NCI-H146 (cell line): ENCODE measurements at regions not wholly inside any gene's neighbourhood (a gene's known extent, or its start where the extent isn't known, plus 50 kb on each side); places are given as distances from the start of the nearest gene placed in this dataset.
A peak's percentile ranks its signal among the peaks of the same experiment; 100 is the strongest.

ENCODE experiments used
- DNase-seq: peaks from one replicate; lab custom pipeline; 2025; lab: John Stamatoyannopoulos, UW

GRCh38 chr13:99892866-99893504, 78.6 kb downstream of the ZIC5 start:
- DNase-seq, result no peak

DNA sequence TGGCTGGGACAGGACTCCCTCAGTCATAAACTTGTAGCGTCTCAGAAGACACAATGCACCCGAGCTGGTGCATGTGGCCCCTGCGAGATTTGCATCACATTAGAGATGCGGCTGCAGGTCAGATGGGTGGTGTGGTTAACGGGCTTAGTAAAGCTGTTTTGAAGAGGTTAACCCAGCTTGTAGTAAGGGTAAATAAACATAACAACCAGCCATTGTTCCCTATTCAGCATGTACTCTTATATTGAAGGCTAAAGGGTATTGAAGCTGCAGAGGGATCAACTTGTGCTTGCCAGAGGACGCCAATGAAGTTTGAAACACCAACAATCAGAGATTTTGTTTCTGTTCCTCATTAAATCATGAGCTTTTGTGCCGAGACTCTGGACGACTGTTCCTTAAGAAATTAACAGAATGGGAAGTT, 79.4 kb downstream of the ZIC5 start:
- DNase-seq, result no peak

DNA sequence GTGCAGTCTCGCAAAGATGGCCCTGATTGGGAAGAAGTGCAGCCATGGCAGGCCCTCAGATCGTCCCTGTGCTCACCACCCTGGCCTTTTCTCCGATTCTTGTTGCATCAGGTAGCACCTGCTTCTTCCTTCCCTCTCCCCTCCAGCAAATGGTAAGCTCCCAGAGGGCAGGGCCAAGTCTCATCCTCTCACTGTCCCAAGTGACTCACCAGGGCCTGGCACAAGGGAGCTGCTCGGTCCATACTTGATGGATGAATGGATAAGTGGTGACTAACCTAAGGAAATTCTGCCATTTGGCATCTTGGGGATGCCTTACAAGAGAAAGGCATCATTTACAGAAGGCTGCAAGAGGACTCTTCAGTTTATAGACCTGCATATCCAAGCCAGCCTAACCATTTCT, 84.9 kb downstream of the ZIC5 start:
- no peak for DNase-seq

DNA sequence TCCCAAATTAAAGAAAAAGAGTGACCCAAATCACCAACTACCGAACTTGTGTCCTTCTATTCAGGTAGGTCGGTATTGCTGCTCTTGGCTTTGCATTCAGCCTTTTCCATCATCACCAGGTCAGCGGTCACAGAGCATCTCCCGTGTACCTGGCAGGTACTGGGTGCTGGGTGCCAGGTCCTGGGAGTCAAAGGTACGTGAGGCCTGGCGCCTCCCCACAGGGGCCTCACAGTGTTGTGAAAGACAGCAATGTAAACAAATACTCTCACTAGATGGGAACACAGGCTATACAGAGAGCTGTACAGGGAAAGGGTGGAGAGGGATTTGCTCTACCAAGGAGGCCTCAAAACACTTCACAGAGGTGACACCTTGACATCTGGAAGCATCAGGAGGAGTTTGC, 86.7 kb downstream of the ZIC5 start:
- DNase-seq, result no peak

GRCh38 chr13:99883805-99884204, 87.8 kb downstream of the ZIC5 start:
- DNase-seq, result no peak

- DNase-seq, result no peak
Observed at GRCh38 chr13:99878921-99879610, 92.5 kb downstream of the ZIC5 start.

- DNase-seq, result no peak
Observed at GRCh38 chr13:99876651-99877050, 94.9 kb downstream of the ZIC5 start.

DNA sequence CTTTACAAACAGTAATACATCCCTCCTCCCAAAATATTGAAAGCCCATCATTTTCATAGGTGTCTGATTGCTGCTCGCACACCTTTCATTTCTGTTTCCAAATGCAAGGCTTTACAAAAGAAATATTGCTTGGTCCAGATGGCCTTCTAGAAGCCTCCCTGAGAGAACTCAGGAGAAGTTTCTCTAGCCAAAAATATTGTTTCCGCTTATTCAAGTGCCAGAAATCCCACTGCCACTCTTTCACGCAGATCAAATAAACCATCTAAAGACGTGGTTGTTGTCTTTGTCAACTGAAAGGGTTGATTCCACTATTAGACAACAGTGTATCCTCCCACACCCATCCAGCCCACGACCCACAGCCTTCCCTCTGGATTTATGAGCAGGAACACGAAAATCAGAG, 96.2 kb downstream of the ZIC5 start:
- DNase-seq, result no peak

- no peak for DNase-seq
Observed at GRCh38 chr13:99873832-99874430, 97.6 kb downstream of the ZIC5 start.

DNA sequence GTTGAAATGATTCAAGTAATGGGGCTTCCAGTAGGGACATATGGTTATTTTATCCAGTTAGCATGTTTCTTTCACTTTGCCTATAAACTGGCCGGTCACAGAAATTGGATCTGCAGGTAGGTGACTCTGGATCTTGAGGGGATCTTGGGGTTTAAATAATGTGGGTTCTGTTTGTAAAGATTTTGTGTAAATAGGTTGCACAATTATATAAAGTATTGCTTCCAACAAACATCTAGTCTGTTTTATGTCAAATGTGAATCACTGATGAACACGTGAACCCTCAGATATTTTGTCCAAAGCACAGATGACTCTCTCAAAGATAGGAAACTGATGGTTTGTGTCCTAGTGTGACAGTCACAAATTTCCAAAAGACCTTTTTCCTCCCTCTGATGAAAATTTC, 98.4 kb downstream of the ZIC5 start:
- no peak for DNase-seq

DNA sequence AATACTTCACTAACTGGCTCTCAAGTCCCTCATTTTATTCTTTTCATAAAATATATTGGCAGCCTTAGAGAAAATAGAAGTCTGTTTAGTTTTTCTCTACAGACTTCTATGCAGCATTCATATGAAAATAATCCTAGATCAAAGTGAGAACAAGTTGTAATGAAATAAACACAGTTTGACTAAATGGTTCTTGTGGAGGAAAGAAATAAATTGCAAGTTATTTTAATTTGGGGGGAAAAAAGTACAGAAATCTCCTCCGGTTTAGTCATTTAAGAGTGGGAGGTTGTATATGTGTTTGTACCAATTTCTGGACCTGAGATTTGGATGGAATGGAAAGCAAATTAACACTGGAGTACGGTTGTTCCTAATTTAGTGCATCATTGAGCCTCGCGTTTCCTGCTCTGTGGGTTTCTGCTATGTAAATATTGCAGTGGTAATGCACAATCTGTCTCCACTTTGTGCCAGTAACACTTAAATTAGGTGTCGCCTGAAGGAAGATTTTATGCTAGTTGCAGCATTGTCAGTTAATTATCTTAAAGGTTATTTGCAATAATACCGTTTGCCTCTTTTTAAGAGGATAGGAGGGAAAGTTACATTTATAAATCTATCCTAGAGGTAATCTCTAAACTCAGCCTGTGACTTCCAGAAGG, 100.2 kb downstream of the ZIC5 start:
- DNase-seq, result peak; percentile 85

DNA sequence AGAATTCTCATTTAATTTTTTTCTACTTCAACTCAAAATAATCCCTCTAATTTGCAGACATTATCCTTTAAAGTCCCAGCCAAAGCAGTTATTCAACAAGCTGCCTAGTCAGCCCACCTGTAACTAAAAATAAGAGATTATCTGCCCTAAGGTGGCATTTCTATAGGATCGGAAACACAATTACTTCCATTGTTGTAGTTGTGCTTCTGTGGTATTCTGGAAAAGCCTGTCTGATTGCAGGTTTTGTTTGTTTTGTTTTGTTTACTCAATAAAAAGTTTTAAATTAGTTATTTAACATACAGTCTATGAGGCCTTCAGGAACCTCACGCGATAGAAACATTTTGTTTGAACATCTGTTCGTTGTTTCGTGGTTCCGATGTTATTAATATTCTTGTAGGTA, 101.0 kb downstream of the ZIC5 start:
- peak; percentile 90 for DNase-seq

GRCh38 chr13:99869830-99870229, 101.7 kb downstream of the ZIC5 start:
- DNase-seq, result no peak

GRCh38 chr13:99868767-99869166, 102.8 kb downstream of the ZIC5 start:
- DNase-seq, result no peak

DNA sequence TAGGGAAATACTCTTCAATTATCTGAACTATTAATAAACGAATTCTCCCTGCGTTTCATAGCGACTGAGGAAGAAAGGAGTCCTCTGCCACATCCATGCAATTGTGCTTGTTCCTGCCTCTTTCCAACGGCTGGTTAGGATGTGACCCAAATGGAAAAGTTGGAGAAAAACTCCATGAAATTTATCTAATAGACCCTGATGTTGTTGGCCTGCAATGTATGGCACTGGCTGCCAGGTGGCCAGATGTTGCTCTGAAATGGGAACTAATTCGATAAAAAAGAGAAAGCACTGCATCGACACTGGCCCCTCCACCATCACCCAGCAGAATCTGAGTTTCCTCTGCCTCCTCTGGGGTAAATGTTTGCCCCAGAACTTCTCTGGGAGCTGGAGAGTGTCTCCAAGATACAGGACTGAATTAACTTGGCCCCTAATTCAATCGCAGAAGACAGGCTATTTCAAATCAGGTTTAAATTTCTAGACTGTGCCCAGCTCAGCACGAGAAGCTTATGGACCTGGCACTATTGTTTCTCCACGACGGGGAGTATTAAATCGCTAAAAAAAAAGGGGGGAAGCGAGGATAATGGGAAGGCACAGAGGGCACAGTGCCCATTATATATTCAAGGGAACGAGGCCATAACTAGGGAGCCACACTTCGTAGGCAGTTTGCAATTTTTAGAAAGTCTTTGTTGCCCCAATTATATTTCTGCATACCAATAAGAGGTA, 103.9 kb downstream of the ZIC5 start:
- DNase-seq, result no peak

GRCh38 chr13:99866781-99867180, 104.8 kb downstream of the ZIC5 start:
- no peak for DNase-seq

GRCh38 chr13:99865420-99865930, 106.1 kb downstream of the ZIC5 start:
- no peak for DNase-seq

- no peak for DNase-seq
Observed at GRCh38 chr13:99864627-99864990, 107.0 kb downstream of the ZIC5 start.

DNA sequence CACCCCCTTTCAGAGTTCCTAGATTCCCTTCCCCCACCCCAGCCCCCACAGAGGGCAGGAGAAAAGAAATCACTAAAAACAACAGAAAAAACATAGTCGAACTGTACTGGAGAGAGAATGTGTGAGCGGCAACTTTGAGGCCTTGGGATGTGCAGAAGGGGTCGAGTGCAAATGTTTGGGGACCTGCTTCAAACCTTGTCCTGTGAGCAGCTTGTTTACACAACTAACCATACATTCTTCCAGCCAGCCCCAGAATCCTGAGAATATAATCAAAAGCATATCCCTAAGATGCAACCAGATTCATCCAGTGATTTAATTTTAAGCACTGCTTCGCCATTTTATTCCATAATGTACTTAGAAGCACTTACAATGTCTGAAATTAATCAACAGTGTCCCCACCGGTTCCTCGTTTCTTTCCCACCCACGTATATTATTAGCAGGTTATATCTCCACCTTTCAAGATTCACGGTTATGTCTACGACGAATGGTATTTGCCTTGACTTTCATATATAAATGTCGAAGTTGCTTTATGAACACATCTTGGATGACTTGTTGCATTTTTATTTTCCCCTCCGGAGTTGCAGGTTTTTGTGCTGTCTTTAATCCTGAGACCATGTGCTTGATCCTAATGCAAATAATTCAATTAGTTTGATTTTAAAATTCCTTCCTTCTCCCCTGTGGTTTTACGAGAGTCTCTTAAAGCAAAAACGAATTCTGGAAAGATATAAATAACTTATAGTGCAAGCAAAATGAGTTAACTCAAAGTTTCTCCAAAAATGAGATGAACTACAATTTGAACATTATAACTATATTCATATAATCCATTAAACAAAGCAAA, 107.6 kb downstream of the ZIC5 start:
- DNase-seq, result no peak

- no peak for DNase-seq
Observed at GRCh38 chr13:99862244-99862643, 109.3 kb downstream of the ZIC5 start.

- DNase-seq, result no peak
Observed at GRCh38 chr13:99861771-99862170, 109.8 kb downstream of the ZIC5 start.
